HG02870 (cell line): ENCODE measurements at regions not wholly inside any gene's neighbourhood (a gene's known extent, or its start where the extent isn't known, plus 50 kb on each side); places are given as distances from the start of the nearest gene placed in this dataset.
A peak's percentile ranks its signal among the peaks of the same experiment; 100 is the strongest.
"Not testable (repeated sequence)": the region's sequence is repeated elsewhere in the genome, so short reads cannot be mapped to it uniquely, and the experiment has no call there.

Source experiments
- ATAC-seq: cut with Tn5 transposase; IDR thresholded peaks from one replicate; pipeline ENCODE4 v1.9.1; 2021; ENCODE audit warnings: mild to moderate bottlenecking, moderate library complexity; ENCODE audit not compliant: unreplicated experiment

DNA sequence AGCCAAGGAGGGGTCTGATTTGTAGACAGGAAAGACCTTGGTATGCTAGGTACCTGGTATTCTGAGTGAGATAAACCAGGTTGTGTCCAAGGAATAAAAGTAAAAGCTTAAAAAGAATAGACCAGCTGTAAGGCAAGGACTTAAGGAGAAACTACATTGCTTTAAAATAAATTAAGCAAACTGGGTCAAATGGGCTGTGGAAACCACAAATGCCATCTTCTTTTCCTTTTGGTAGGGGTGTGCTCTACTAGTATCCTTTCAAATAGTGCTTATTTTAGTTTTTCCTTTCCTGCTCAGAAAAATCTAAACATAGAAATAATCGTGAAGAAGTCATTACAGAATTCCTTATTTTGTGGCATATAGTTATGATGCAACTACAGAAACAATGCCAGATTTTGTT, 138.6 kb upstream of the KLF12 start:
- no peak for ATAC-seq

- ATAC-seq = no peak
Observed at GRCh38 chr13:74270018-74270417, 135.8 kb upstream of the KLF12 start.

GRCh38 chr13:74266861-74267260, 132.7 kb upstream of the KLF12 start:
- ATAC-seq = no peak

DNA sequence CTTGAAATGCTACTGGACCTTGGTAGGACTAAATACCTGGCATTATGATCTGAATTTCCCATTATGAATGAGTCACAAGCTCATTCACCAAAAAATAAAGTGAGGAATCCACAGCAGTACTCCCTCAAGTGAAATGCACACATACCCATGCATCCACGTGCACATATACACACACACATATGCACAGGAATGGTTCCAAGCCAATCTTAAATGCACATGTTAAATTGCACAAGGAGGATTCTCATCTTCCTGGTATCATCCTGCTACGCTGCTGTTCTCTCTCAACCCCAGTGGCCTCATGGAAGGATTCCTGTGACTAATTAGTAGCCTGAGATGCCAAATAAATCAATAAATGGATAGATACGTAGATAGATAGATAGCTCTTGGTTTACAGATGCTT, 132.1 kb upstream of the KLF12 start:
- ATAC-seq = no peak

DNA sequence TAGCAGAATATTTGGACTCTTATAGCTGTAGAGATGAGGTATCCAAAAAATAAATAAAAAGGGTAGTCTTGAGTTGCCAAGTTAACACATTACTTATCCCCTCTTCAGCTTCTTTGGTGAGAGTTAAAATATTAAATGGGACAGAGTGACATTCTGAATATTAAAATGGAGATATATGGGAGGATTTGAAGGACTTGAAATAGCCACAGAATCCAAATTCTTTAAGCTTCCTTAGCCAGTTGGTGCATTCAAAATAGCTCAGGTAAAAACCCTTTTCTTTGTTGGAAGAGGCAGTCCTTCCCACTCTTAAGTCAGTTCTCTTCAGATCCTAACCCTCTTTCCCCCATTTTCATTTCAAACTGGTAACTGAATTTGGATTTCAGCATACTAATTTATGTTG, 130.1 kb upstream of the KLF12 start:
- ATAC-seq = no peak

DNA sequence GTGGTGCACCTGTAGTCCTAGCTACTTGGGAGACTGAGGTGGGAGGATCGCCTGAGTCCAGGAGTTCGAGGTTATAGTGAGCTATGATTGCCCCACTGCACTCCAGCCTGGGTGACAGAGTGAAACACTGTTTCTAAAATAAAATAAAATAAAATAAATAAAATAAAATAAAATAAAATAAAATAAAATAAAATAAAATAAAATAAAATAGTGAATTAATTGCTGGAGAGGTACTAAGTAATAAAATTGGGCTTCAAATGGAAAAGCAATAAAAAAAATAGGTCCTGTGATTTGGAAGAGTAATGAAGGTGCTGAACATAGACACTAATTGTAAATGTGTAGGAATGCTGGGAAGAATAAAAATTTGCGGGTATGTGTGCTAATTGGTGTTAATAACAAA, 126.2 kb upstream of the KLF12 start:
- not testable (repeated sequence) for ATAC-seq

DNA sequence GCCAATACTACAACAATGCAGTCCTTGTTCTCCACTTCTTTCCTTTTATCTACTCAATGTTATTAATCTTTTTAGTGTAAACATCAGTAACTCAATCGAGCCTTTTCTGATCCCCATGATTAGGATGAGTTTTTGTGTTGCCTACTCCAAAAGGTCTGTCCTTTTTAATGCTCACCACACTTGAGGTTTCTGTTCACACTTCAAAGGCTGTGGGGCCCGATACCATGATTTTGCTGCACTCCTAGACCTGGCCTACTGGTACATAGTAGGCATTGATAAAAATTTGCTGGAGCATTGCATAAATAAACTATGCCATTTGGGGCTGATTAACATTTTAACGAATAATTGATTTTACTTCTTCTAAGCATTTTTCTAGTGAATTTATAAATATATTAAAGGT, 125.4 kb upstream of the KLF12 start:
- no peak for ATAC-seq

- ATAC-seq = no peak
Observed at GRCh38 chr13:74258961-74259360, 124.8 kb upstream of the KLF12 start.

DNA sequence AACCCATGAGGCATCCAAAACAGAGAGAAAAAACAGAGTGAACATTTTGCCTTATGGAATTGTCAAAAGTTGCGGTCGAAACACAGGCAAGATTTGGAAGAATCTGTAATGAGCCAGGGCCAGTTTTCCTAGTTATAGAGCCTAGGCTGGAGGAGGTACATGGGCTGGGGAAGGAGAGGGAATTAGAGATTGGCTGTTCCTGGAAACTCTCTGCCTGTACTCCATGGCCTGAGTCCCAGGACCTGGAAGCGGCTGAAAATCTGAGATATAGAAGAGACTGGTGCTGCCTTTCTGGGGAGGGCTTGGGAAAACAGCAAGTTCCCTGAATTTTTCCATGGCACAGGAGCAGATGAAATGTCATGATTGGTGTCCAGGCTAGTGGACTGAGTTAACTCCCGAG, 122.8 kb upstream of the KLF12 start:
- ATAC-seq = no peak

GRCh38 chr13:74253161-74253560, 119.0 kb upstream of the KLF12 start:
- no peak for ATAC-seq

DNA sequence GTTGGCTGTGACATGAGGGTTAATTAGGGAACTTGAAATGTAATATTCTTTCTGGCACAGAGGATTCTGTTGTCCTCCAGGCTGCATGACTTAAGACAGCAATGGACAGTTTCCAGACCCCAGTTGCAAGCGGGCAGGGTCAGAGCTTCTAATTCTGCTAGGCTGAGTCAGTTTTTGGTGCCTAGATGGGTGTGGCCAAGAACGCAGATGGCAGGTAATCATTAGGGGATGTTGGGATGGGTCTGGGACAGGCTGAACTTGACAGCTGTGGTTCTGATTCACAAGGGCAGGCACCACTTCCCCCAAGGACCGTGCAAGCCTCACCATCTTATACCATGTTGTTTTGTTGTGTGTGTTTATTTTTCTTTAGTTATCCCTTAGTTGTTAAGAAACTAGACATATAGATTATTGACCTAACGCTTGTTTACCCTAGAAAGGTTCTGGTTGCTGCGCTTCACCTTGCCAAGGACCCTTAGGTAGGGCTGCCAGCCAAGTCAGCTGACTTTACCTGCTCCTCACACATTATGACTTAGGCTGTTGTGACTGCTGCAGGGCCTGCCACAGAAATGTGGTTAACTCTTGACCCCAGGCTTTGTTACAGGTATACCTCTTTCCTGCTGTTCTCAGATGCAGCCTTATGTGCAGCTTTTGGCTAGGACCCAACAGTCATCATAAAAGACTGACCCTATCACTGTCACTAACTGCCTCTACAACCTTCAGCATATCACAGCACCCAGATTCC, 117.7 kb upstream of the KLF12 start:
- no peak for ATAC-seq

DNA sequence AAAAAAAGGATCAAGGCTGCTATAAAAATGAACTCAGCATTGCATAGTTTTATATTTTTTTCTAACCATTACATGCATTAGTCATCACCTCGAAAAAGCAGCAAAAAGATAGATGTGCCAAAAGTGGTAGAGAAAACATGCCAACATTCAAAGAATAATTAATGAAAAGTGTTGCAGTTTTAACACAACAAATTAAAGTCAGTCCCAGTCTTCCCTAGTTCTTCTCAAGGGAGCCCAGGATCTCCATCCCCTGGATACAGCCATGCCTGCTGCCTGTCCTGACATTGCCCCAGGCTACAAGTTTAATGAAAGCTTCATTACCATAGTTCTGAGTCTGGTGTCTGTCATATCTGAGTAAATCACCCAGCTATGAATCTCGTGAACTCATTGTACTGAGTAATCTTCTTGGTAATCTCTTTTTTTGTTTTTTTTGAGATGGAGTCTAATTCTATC, 116.6 kb upstream of the KLF12 start:
- no peak for ATAC-seq

- ATAC-seq = no peak
Observed at GRCh38 chr13:74248477-74248876, 114.3 kb upstream of the KLF12 start.

DNA sequence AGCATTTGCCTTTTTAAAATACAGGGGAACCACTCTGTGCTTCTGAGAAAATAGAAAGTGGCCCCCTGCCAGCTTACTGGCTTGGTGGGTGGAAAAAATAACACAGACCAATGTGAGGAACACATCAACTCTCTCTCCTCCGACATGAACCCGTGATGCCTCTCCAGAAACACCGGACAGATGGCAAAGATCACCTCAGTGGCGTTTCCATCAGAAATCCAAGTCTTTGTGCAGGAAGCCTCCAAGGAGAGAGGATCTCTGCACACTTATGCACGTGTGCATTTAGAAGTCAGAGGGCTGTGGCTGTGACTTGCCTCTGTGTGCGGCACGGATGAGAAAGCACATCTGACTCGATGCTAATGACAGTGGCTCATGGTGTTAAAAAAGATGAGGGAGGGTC, 112.3 kb upstream of the KLF12 start:
- ATAC-seq = no peak

- ATAC-seq = peak; percentile 62
Observed at GRCh38 chr13:74243637-74244526, 109.7 kb upstream of the KLF12 start.

DNA sequence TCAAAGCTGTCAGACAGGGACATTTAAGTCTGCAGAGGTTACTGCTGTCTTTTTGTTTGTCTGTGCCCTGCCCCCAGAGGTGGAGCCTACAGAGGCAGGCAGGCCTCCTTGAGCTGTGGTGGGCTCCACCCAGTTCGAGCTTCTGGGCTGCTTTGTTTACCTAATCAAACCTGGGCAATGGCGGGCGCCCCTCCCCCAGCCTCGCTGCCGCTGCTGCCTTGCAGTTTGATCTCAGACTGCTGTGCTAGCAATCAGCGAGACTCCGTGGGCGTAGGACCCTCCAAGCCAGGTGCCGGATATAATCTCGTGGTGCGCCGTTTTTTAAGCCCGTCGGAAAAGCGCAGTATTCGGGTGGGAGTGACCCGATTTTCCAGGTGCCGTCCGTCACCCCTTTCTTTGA, 107.1 kb upstream of the KLF12 start:
- ATAC-seq = not testable (repeated sequence)

DNA sequence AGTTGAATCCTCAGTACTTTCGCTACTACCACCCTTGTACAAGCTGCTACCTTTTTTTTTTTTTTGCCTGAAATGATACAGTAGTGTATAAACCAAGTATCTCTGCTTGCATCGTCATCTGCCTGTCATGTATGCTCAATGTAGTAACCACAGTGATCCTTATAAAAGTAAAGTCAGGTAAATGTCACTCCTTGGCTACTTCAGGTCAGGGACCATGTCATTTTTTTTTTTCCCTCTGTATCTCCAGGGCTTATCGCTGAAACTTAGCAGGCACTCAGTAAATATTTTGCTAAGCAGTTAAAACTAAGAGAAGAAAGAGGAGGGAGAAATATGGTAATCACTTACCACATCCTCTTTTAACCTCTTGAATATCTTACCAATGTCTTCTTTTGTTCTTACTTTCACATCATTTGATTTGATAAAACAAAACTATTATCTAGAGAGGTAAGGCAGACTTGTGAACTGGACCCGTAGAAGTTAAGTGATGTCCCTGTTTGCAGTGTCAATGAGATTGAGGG, 96.8 kb upstream of the KLF12 start:
- no peak for ATAC-seq

- no peak for ATAC-seq
Observed at GRCh38 chr13:74229242-74229641, 95.0 kb upstream of the KLF12 start.

GRCh38 chr13:74227476-74228158, 93.4 kb upstream of the KLF12 start:
- no peak for ATAC-seq

- no peak for ATAC-seq
Observed at GRCh38 chr13:74226791-74227475, 92.7 kb upstream of the KLF12 start.

GRCh38 chr13:74221752-74222151, 87.5 kb upstream of the KLF12 start:
- no peak for ATAC-seq
